Panc1 (cell line): ENCODE measurements at regions not wholly inside any gene's neighbourhood (a gene's known extent, or its start where the extent isn't known, plus 50 kb on each side); places are given as distances from the start of the nearest gene placed in this dataset.

Experiments
- ATAC-seq: fragments of 200-7000 bp; cut with Tn5 transposase; 2 replicates; pipeline ENCODE4 v1.9.1; 2020; ENCODE audit warnings: mild to moderate bottlenecking, moderate library complexity
- BruUV-seq: library from RNA; stranded (reverse); fragments of 400-500 nt; replicated peaks from 2 replicates; lab custom pipeline; 2021; lab: Mats Ljungman, UMichigan
- CTCF ChIA-PET: fragments of 300-600 bp; sonication (Branson Sonifier 250); formaldehyde crosslinking; loops from one replicate; lab custom pipeline; 2022; ENCODE audit warnings: antibody characterized with exemption; lab: Charles Lee
- POLR2A ChIA-PET: fragments of 300-600 bp; sonication (Branson Sonifier 250); formaldehyde crosslinking; loops from one replicate; lab custom pipeline; 2022; ENCODE audit warnings: antibody characterized with exemption; lab: Charles Lee
- DNase-seq: peaks from one replicate; pipeline ENCODE4 v3.0.0-alpha.2; 2010; ENCODE audit warnings: low read depth, low spot score
- H3K27ac ChIP-seq: 2 replicates; pipeline ENCODE4 v1.5.1; 2011; ENCODE audit warnings: mild to moderate bottlenecking, low read length, inconsistent platforms
- H3K27me3 ChIP-seq: fragments of 200-500 bp; sonication (Bioruptor generic); 2 replicates; pipeline ENCODE4 v1.6.0; 2014; ENCODE audit warnings: low read length, inconsistent platforms; ENCODE audit not compliant: control insufficient read depth, insufficient read depth
- H3K36me3 ChIP-seq: fragments of 200-500 bp; sonication (Bioruptor generic); 2 replicates; pipeline ENCODE4 v1.5.1; 2014; ENCODE audit warnings: inconsistent platforms, mild to moderate bottlenecking, low read length, moderate library complexity; ENCODE audit not compliant: control insufficient read depth, insufficient read depth
- H3K4me1 ChIP-seq: 2 replicates; pipeline ENCODE4 v1.5.1; 2011; ENCODE audit warnings: inconsistent platforms, mild to moderate bottlenecking, low read length, moderate library complexity; ENCODE audit not compliant: control insufficient read depth, insufficient read depth
- H3K4me3 ChIP-seq, 2 experiments: 2 replicates each; pipeline ENCODE4 v1.5.1; 2011 to 2012; ENCODE audit warnings: low read depth in 2 of 2, low read length in 2 of 2, mild to moderate bottlenecking in 2 of 2, inconsistent platforms in 1 of 2, moderate library complexity in 1 of 2
- H3K9me3 ChIP-seq: fragments of 200-500 bp; sonication (Bioruptor generic); 2 replicates; pipeline ENCODE4 v1.5.1; 2014; ENCODE audit warnings: low read depth, mild to moderate bottlenecking, inconsistent platforms, low read length, moderate library complexity; ENCODE audit not compliant: control insufficient read depth, insufficient read depth
- POLR2AphosphoS5 ChIP-seq: IDR thresholded peaks from 2 replicates; pipeline ENCODE4 v1.6.1; 2012; ENCODE audit warnings: mild to moderate bottlenecking, low read depth, low read length, moderate library complexity
- SIN3A ChIP-seq: IDR thresholded peaks from 2 replicates; pipeline ENCODE4 v1.6.1; 2012; ENCODE audit warnings: low read depth, mild to moderate bottlenecking, low read length, moderate library complexity, borderline replicate concordance; ENCODE audit not compliant: insufficient read depth
- TCF7L2 ChIP-seq: IDR thresholded peaks from 2 replicates; pipeline ENCODE4 v1.6.1; 2011; ENCODE audit warnings: mild to moderate bottlenecking, low read depth, low read length, inconsistent platforms
- in situ Hi-C: cut with HindIII; loops from 2 replicates; pipeline ENCODE4 v1.10.0; 2016; ENCODE audit warnings: low sequenced_read_pairs, low pct_unique_long_range_greater_than_20kb
- intact Hi-C: fragments of 100-400 bp; cut with micrococcal nuclease; formaldehyde crosslinking; loops from one replicate; pipeline ENCODE4 v1.10.0; 2022; ENCODE audit not compliant: unreplicated experiment
- TF ChIP-seq, protein P1 (sequence below), 2 experiments: IDR thresholded peaks; 2 replicates each; pipeline ENCODE4 v1.6.1; 2011 to 2012; ENCODE audit warnings: low read depth in 2 of 2, control low read depth in 1 of 2, low read length in 1 of 2, mild to moderate bottlenecking in 1 of 2, moderate library complexity in 1 of 2; ENCODE audit not compliant: insufficient read depth in 1 of 2
- TF ChIP-seq, protein P2 (sequence below): fragments of 450-650 bp; IDR thresholded peaks from 2 replicates; pipeline ENCODE4 v1.5.1; 2017; ENCODE audit warnings: mild to moderate bottlenecking

DNA sequence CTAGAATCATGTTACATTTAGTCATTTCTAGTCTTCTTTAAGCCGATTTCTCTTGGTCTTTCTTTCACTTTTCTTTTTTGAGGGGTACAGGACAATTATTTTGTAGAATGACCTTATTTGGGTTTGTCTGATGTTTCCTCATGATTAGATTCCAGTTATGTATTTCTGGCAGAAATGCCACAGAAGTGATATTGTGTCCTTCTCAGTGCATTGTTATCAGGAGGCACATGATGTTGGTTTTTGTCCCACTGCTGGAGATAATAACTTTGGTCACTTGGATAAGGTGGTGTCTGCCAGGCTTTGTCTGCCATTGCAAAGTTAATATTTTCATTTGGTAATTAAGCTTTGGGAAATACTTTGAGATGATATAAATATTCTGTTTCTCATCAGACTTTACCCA, 100.3 kb downstream of the RRM1 start:
- ChIA-PET CTCF (no interaction called here), POLR2A (no interaction called here)
- intact Hi-C loops, result no loop called here
- Histone ChIP-seq H3K4me1 (no peaks in the 10 kb centered on the region), H3K9me3 (no peaks in the 10 kb centered on the region), H3K27me3 (peaks cover 6% of the 10 kb centered on the region), H3K27ac (no peak overlapping the region), H3K4me3 (no peak overlapping the region), H3K36me3 (no peaks in the 10 kb centered on the region)
- in situ Hi-C loops, result no loop called here
- no peak for ATAC-seq
- TF ChIP-seq, protein P1, sequence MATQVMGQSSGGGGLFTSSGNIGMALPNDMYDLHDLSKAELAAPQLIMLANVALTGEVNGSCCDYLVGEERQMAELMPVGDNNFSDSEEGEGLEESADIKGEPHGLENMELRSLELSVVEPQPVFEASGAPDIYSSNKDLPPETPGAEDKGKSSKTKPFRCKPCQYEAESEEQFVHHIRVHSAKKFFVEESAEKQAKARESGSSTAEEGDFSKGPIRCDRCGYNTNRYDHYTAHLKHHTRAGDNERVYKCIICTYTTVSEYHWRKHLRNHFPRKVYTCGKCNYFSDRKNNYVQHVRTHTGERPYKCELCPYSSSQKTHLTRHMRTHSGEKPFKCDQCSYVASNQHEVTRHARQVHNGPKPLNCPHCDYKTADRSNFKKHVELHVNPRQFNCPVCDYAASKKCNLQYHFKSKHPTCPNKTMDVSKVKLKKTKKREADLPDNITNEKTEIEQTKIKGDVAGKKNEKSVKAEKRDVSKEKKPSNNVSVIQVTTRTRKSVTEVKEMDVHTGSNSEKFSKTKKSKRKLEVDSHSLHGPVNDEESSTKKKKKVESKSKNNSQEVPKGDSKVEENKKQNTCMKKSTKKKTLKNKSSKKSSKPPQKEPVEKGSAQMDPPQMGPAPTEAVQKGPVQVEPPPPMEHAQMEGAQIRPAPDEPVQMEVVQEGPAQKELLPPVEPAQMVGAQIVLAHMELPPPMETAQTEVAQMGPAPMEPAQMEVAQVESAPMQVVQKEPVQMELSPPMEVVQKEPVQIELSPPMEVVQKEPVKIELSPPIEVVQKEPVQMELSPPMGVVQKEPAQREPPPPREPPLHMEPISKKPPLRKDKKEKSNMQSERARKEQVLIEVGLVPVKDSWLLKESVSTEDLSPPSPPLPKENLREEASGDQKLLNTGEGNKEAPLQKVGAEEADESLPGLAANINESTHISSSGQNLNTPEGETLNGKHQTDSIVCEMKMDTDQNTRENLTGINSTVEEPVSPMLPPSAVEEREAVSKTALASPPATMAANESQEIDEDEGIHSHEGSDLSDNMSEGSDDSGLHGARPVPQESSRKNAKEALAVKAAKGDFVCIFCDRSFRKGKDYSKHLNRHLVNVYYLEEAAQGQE (IDR thresholded peaks at IDR 0.05; ENCODE audit: insufficient read depth in 1 of 2, low read depth in 2 of 2, low read length in 1 of 2), result no peak
- TF ChIP-seq SIN3A, result no peak
- TF ChIP-seq TCF7L2, result no peak
- no peak for TF ChIP-seq POLR2AphosphoS5
- TF ChIP-seq, protein P2, sequence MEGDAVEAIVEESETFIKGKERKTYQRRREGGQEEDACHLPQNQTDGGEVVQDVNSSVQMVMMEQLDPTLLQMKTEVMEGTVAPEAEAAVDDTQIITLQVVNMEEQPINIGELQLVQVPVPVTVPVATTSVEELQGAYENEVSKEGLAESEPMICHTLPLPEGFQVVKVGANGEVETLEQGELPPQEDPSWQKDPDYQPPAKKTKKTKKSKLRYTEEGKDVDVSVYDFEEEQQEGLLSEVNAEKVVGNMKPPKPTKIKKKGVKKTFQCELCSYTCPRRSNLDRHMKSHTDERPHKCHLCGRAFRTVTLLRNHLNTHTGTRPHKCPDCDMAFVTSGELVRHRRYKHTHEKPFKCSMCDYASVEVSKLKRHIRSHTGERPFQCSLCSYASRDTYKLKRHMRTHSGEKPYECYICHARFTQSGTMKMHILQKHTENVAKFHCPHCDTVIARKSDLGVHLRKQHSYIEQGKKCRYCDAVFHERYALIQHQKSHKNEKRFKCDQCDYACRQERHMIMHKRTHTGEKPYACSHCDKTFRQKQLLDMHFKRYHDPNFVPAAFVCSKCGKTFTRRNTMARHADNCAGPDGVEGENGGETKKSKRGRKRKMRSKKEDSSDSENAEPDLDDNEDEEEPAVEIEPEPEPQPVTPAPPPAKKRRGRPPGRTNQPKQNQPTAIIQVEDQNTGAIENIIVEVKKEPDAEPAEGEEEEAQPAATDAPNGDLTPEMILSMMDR, result no peak
- BruUV-seq, result no TSS peak
- DNase-seq, result no peak

DNA sequence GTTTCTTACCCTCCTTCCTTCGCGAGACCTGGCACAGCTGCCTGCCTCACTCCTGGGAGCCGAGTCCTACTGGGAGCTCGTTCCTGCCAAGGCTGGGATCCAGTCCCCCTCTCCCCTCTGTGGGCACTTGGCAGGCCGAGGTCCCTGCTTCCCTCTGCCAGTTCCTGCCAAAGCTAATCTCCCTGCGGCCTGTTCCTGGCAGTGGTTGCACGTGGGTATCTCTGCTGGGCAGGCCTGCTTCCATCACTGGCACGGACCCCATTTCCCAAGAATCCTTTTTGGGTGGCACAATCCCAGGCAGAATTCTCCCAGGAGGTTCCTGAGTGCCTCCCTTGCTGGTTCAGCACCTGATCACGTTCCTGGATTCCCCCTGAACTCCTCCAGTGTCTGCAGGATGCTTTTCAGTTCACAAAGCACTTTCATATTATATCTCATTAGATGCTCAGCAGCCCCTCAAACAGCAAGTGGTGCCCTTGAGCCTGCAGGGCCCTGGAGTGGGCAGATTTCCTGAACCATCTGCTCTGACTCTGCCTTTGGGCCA, 96.5 kb downstream of the RRM1 start:
- Histone ChIP-seq H3K9me3 (no peaks in the 10 kb centered on the region), H3K4me3 (no peak overlapping the region), H3K36me3 (no peaks in the 10 kb centered on the region), H3K4me1 (no peaks in the 10 kb centered on the region), H3K27ac (no peak overlapping the region), H3K27me3 (peaks cover 11% of the 10 kb centered on the region)
- ATAC-seq (no peak), DNase-seq (no peak)
- intact Hi-C loops, result no loop called here
- no TSS peak for BruUV-seq
- CTCF ChIA-PET, result no interaction called here
- TF ChIP-seq POLR2AphosphoS5 (no peak), SIN3A (no peak), TCF7L2 (no peak)
- TF ChIP-seq, protein P2, result no peak
- TF ChIP-seq, protein P1 (IDR thresholded peaks at IDR 0.05; ENCODE audit: insufficient read depth in 1 of 2, low read depth in 2 of 2, low read length in 1 of 2), result no peak
- in situ Hi-C loops, result no loop called here
- POLR2A ChIA-PET, result no interaction called here
